PC-9 (cell line): ENCODE measurements at regions not wholly inside any gene's neighbourhood (a gene's known extent, or its start where the extent isn't known, plus 50 kb on each side); places are given as distances from the start of the nearest gene placed in this dataset.

Experiments used
- BruUV-seq: library from RNA; stranded (reverse); fragments of 400-500 nt; replicated peaks from 2 replicates; lab custom pipeline; 2021; lab: Mats Ljungman, UMichigan
- CTCF ChIA-PET: fragments of 300-600 bp; sonication (Branson Sonifier 250); formaldehyde crosslinking; loops from one replicate; lab custom pipeline; 2022; ENCODE audit warnings: antibody characterized with exemption; lab: Charles Lee
- POLR2A ChIA-PET: fragments of 300-600 bp; sonication (Branson Sonifier 250); formaldehyde crosslinking; loops from one replicate; lab custom pipeline; 2022; ENCODE audit warnings: antibody characterized with exemption; ENCODE audit not compliant: unreplicated experiment; lab: Charles Lee
- DNase-seq, 2 experiments: peaks; one replicate each; pipeline versions ENCODE4 v3.0.0 to v3.0.0-alpha.2; 2015 to 2022; ENCODE audit warnings: mixed read lengths in 1 of 2
- H2AFZ ChIP-seq: fragments of 200-600 bp; sonication (generic); 2 replicates; pipeline ENCODE4 v1.8.1; 2017; ENCODE audit warnings: antibody characterized with exemption
- H3F3A ChIP-seq: fragments of 200-600 bp; sonication (generic); 2 replicates; pipeline ENCODE4 v1.8.1; 2017; ENCODE audit warnings: antibody characterized with exemption, mild to moderate bottlenecking, low read depth; ENCODE audit not compliant: insufficient read depth
- H3K27ac ChIP-seq: fragments of 200-600 bp; sonication (generic); 2 replicates; pipeline ENCODE4 v1.6.1; 2016; ENCODE audit warnings: mixed run types
- H3K27me3 ChIP-seq: fragments of 200-600 bp; sonication (generic); 2 replicates; pipeline ENCODE4 v1.6.1; 2016; ENCODE audit warnings: low read depth, mixed run types; ENCODE audit not compliant: insufficient read depth
- H3K36me3 ChIP-seq: fragments of 200-600 bp; sonication (generic); 2 replicates; pipeline ENCODE4 v1.6.1; 2016; ENCODE audit warnings: low read depth, mixed run types
- H3K4me1 ChIP-seq: fragments of 200-600 bp; sonication (generic); replicated peaks from 2 replicates; pipeline ENCODE4 v1.6.1; 2016; ENCODE audit warnings: mixed run types; ENCODE audit not compliant: insufficient read depth
- H3K4me2 ChIP-seq: fragments of 200-600 bp; sonication (generic); 2 replicates; pipeline ENCODE4 v1.6.1; 2017; ENCODE audit warnings: mixed run types
- H3K4me3 ChIP-seq: fragments of 200-600 bp; sonication (generic); 2 replicates; pipeline ENCODE4 v1.6.1; 2016; ENCODE audit warnings: mixed run types
- H3K79me2 ChIP-seq: fragments of 200-600 bp; sonication (generic); 2 replicates; pipeline ENCODE4 v1.6.1; 2017; ENCODE audit warnings: low read depth, mixed run types
- H3K9me2 ChIP-seq: fragments of 200-600 bp; sonication (generic); 2 replicates; pipeline ENCODE4 v1.8.1; 2017; ENCODE audit warnings: mild to moderate bottlenecking; ENCODE audit not compliant: insufficient read depth
- H3K9me3 ChIP-seq: fragments of 200-600 bp; sonication (generic); 2 replicates; pipeline ENCODE4 v1.8.1; 2016; ENCODE audit warnings: low read depth; ENCODE audit not compliant: insufficient read depth
- H4K20me1 ChIP-seq: fragments of 200-600 bp; sonication (generic); 2 replicates; pipeline ENCODE4 v1.8.1; 2017; ENCODE audit not compliant: insufficient read depth
- EZH2 ChIP-seq: fragments of 200-600 bp; sonication (generic); IDR thresholded peaks from 2 replicates; pipeline ENCODE4 v1.8.0; 2017; ENCODE audit warnings: antibody characterized with exemption, low read depth
- intact Hi-C: fragments of 100-400 bp; cut with micrococcal nuclease; formaldehyde crosslinking; loops from one replicate; pipeline ENCODE4 v1.10.0; 2022; ENCODE audit not compliant: unreplicated experiment
- TF ChIP-seq, protein P1 (sequence below): fragments of 200-600 bp; sonication (generic); conservative IDR thresholded peaks from 2 replicates; pipeline ENCODE4 v1.6.1; 2017; ENCODE audit warnings: mixed run types, antibody characterized with exemption, mild to moderate bottlenecking, moderate library complexity

DNA sequence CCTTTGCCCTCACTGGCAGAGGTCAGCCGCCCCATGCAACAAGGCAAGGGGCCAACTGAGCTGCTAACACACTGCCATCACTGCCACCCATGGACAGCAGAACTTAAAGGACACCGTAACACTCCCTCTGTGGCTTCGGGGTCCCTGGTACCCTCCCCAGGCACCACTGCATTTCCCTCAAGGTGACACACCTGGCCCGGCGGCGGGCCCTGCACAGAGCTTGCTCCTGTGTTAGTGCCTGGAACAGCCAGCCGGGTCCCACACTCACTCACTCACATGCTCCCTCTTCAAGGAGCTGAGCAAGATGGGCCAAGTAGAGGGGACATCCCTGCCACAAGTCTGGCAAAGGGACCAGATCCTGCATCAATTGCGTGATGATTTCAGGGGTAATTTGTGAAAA lies 126.5 kb upstream of the SOX4 start:
- BruUV-seq: no TSS peak
- POLR2A ChIA-PET: no interaction called here
- H3F3A ChIP-seq: no peaks in the 10 kb centered on the region
- intact Hi-C loops: no loop called here
- H3K79me2 ChIP-seq: no peaks in the 10 kb centered on the region
- H4K20me1 ChIP-seq: no peaks in the 10 kb centered on the region
- no peaks in the 10 kb centered on the region; the same call in 1 of the 2 replicates for H3K9me3 ChIP-seq
- no peak overlapping the region for H2AFZ ChIP-seq
- H3K27me3 ChIP-seq: no peaks in the 10 kb centered on the region
- H3K27ac ChIP-seq: no peak overlapping the region
- H3K36me3 ChIP-seq: no peaks in the 10 kb centered on the region
- no peaks in the 10 kb centered on the region for H3K4me1 ChIP-seq
- DNase-seq: no peak
- no peak overlapping the region for H3K4me2 ChIP-seq
- H3K4me3 ChIP-seq: no peak overlapping the region
- no peaks in the 10 kb centered on the region for H3K9me2 ChIP-seq
- CTCF ChIA-PET: no interaction called here
- TF ChIP-seq, protein P1, sequence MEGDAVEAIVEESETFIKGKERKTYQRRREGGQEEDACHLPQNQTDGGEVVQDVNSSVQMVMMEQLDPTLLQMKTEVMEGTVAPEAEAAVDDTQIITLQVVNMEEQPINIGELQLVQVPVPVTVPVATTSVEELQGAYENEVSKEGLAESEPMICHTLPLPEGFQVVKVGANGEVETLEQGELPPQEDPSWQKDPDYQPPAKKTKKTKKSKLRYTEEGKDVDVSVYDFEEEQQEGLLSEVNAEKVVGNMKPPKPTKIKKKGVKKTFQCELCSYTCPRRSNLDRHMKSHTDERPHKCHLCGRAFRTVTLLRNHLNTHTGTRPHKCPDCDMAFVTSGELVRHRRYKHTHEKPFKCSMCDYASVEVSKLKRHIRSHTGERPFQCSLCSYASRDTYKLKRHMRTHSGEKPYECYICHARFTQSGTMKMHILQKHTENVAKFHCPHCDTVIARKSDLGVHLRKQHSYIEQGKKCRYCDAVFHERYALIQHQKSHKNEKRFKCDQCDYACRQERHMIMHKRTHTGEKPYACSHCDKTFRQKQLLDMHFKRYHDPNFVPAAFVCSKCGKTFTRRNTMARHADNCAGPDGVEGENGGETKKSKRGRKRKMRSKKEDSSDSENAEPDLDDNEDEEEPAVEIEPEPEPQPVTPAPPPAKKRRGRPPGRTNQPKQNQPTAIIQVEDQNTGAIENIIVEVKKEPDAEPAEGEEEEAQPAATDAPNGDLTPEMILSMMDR: no peak
- no peak for TF ChIP-seq EZH2

DNA sequence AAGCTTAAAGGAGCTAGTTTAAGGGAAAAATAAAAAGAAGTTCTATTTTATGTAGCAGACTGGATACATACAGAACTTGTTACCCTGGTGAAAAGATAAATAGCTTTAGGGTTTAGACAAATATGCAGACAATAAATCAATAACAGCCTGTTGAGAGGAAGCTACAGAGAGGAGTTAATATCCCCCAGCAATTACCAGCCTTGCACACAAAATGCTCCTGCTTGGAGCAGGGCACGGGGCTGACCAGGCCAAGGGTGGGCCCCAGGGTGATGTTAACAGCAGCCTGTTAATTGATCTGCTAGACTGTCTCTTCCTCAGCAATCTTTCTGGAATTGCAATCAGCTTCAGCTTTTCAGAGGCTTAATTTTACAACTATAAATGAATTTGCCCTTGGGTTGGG lies 125.1 kb upstream of the SOX4 start:
- BruUV-seq: no TSS peak
- Histone ChIP-seq H3K9me3 (no peaks in the 10 kb centered on the region), H3F3A (no peaks in the 10 kb centered on the region), H3K4me3 (no peak overlapping the region), H3K36me3 (no peaks in the 10 kb centered on the region), H4K20me1 (no peaks in the 10 kb centered on the region), H2AFZ (no peak overlapping the region), H3K9me2 (no peaks in the 10 kb centered on the region), H3K79me2 (no peaks in the 10 kb centered on the region), H3K27ac (no peak overlapping the region), H3K27me3 (no peaks in the 10 kb centered on the region), H3K4me1 (no peaks in the 10 kb centered on the region), H3K4me2 (no peak overlapping the region)
- POLR2A ChIA-PET: no interaction called here
- DNase-seq: no peak
- TF ChIP-seq, protein P1: no peak
- no peak for TF ChIP-seq EZH2
- CTCF ChIA-PET: no interaction called here
- intact Hi-C loops: no loop called here

DNA sequence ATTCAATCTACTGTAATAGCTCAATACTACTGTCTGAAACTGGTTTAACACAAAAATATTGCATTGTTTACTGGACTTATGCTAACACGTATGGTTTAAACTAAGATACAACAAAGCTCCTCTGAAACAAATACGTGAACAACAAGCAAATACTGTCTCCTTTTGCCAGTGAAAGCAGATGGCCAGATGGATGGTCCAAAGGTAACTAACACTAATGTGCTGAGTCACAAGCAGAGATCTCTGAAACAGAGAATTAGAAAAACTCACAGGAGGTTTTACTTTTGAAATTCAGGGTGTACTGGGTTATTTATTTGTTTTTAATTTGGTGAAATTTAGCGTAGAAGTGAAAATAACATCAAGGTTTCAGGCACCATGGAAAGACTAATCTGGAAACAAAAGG lies 124.3 kb upstream of the SOX4 start:
- CTCF ChIA-PET: no interaction called here
- no peak overlapping the region for H3K4me2 ChIP-seq
- H3K27ac ChIP-seq: no peak overlapping the region
- intact Hi-C loops: no loop called here
- no peaks in the 10 kb centered on the region for H3F3A ChIP-seq
- no TSS peak for BruUV-seq
- H3K4me1 ChIP-seq: no peaks in the 10 kb centered on the region
- H2AFZ ChIP-seq: no peak overlapping the region
- H3K36me3 ChIP-seq: no peaks in the 10 kb centered on the region
- no peaks in the 10 kb centered on the region for H4K20me1 ChIP-seq
- H3K27me3 ChIP-seq: no peaks in the 10 kb centered on the region
- DNase-seq: no peak
- H3K9me2 ChIP-seq: no peaks in the 10 kb centered on the region
- H3K4me3 ChIP-seq: no peak overlapping the region
- TF ChIP-seq, protein P1: no peak
- no peak for TF ChIP-seq EZH2
- no peaks in the 10 kb centered on the region for H3K79me2 ChIP-seq
- POLR2A ChIA-PET: no interaction called here
- H3K9me3 ChIP-seq: no peaks in the 10 kb centered on the region
